GM12878 (cell line): ENCODE measurements at regions not wholly inside any gene's neighbourhood (a gene's known extent, or its start where the extent isn't known, plus 50 kb on each side); places are given as distances from the start of the nearest gene placed in this dataset.

Experiments
- ATAC-seq: fragments of 200-7000 bp; cut with Tn5 transposase; 3 replicates; pipeline ENCODE4 v1.9.1; 2020; ENCODE audit warnings: mild to moderate bottlenecking, moderate library complexity
- BruUV-seq: library from RNA; stranded (reverse); fragments of 400-500 nt; replicated peaks from 2 replicates; lab custom pipeline; 2021; lab: Mats Ljungman, UMichigan
- CTCF ChIA-PET: fragments of 300-600 bp; sonication (Branson Sonifier 250); formaldehyde crosslinking; extraction: SDS; loops from one replicate; lab custom pipeline; 2021; ENCODE audit warnings: inconsistent platforms; lab: Yijun Ruan, JAX
- POLR2A ChIA-PET: fragments of 350-600 bp; formaldehyde crosslinking; extraction: SDS; loops from one replicate; lab custom pipeline; 2021; ENCODE audit warnings: inconsistent platforms; lab: Charles Lee
- RAD21 ChIA-PET: fragments of 300-600 bp; sonication (Branson Sonifier 250); formaldehyde crosslinking; loops from one replicate; lab custom pipeline; 2023; ENCODE audit warnings: antibody characterized with exemption; ENCODE audit not compliant: unreplicated experiment; lab: Charles Lee
- SMC1A ChIA-PET: fragments of 300-600 bp; sonication (Branson Sonifier 250); formaldehyde crosslinking; loops from one replicate; lab custom pipeline; 2023; ENCODE audit not compliant: unreplicated experiment, uncharacterized antibody; lab: Charles Lee
- DNase-seq: peaks from one replicate; pipeline ENCODE4 v3.0.0-alpha.2; 2011; ENCODE audit warnings: low read depth, low spot score
- FAIRE-seq: peaks from 3 replicates; lab custom pipeline; 2011; peaks lifted over from hg19 to GRCh38; lab: Jason Lieb, UNC
- H2AFZ ChIP-seq: 2 replicates; pipeline ENCODE4 v1.6.0; 2011; ENCODE audit warnings: low read depth, low read length, control low read depth; ENCODE audit not compliant: control insufficient read depth
- H3K27ac ChIP-seq: 2 replicates; pipeline ENCODE4 v1.5.1; 2011; ENCODE audit warnings: control low read depth; ENCODE audit not compliant: control insufficient read depth, insufficient read depth
- H3K27me3 ChIP-seq, 2 experiments: replicated peaks in 1 of 2; 2 replicates each; pipeline versions ENCODE4 v1.6.0 to v1.6.1; 2011; ENCODE audit warnings: low read length in 1 of 2; ENCODE audit not compliant: control insufficient read depth in 2 of 2, insufficient read depth in 2 of 2
- H3K36me3 ChIP-seq, 2 experiments: 2 replicates each; pipeline ENCODE4 v1.5.1; 2011; ENCODE audit warnings: low read length in 1 of 2; ENCODE audit not compliant: control insufficient read depth in 2 of 2, insufficient read depth in 2 of 2
- H3K4me1 ChIP-seq: 2 replicates; pipeline ENCODE4 v1.6.1; 2011; ENCODE audit warnings: mild to moderate bottlenecking, low read length, moderate library complexity, mixed read lengths; ENCODE audit not compliant: control insufficient read depth, insufficient read depth
- H3K4me2 ChIP-seq: 2 replicates; pipeline ENCODE4 v1.6.0; 2011; ENCODE audit warnings: control low read depth; ENCODE audit not compliant: control insufficient read depth, insufficient read depth
- H3K4me3 ChIP-seq: fragments of 200-600 bp; sonication (generic); 2 replicates; pipeline ENCODE4 v1.5.1; 2016
- H3K79me2 ChIP-seq: 2 replicates; pipeline ENCODE4 v1.6.0; 2011; ENCODE audit warnings: low read length; ENCODE audit not compliant: control insufficient read depth, insufficient read depth
- H3K9ac ChIP-seq: 2 replicates; pipeline ENCODE4 v1.8.0; 2011; ENCODE audit warnings: low read length, control low read depth, mixed read lengths; ENCODE audit not compliant: control insufficient read depth, insufficient read depth
- H3K9me3 ChIP-seq: replicated peaks from 3 replicates; pipeline ENCODE4 v1.5.1; 2011; ENCODE audit warnings: mild to moderate bottlenecking, low read length; ENCODE audit not compliant: control insufficient read depth, insufficient read depth
- H4K20me1 ChIP-seq: 2 replicates; pipeline ENCODE4 v1.6.0; 2011; ENCODE audit not compliant: control insufficient read depth, insufficient read depth
- BRCA1 ChIP-seq: IDR thresholded peaks from 2 replicates; pipeline ENCODE4 v1.6.1; 2011; ENCODE audit warnings: low read depth, low read length, improper control_type of control experiment
- CBX5 ChIP-seq: sonication (generic); IDR thresholded peaks from 2 replicates; pipeline ENCODE4 v1.6.1; 2016; ENCODE audit warnings: low read depth, moderate library complexity, mild to moderate bottlenecking, inconsistent platforms
- E2F8 ChIP-seq: fragments of 450-650 bp; IDR thresholded peaks from 2 replicates; pipeline ENCODE4 v1.6.1; 2018; ENCODE audit warnings: mild to moderate bottlenecking, low read depth, moderate library complexity; ENCODE audit not compliant: partially characterized antibody
- HCFC1 ChIP-seq: fragments of 150-350 bp; IDR thresholded peaks from 2 replicates; pipeline ENCODE4 v1.6.1; 2014; ENCODE audit warnings: low read length
- IRF4 ChIP-seq: IDR thresholded peaks from 2 replicates; pipeline ENCODE4 v1.6.1; 2011; ENCODE audit warnings: low read depth, low read length
- MEF2A ChIP-seq: IDR thresholded peaks from 2 replicates; pipeline ENCODE4 v1.6.1; 2011; ENCODE audit warnings: low read depth, mild to moderate bottlenecking, low read length, moderate library complexity; ENCODE audit not compliant: insufficient read depth
- SREBF1 ChIP-seq: IDR thresholded peaks from 2 replicates; pipeline ENCODE4 v1.6.1; 2012; ENCODE audit warnings: mild to moderate bottlenecking, low read length
- TAF1 ChIP-seq: IDR thresholded peaks from 2 replicates; pipeline ENCODE4 v1.6.1; 2011; ENCODE audit warnings: mild to moderate bottlenecking, low read depth, low read length, borderline replicate concordance
- WRNIP1 ChIP-seq: IDR thresholded peaks from 2 replicates; pipeline ENCODE4 v1.6.1; 2011; ENCODE audit warnings: low read depth, low read length, improper control_type of control experiment, borderline replicate concordance
- YY1 ChIP-seq: IDR thresholded peaks from 2 replicates; pipeline ENCODE4 v1.6.1; 2011; ENCODE audit warnings: low read depth, mild to moderate bottlenecking, low read length
- ZNF592 ChIP-seq: fragments of 450-650 bp; IDR thresholded peaks from 2 replicates; pipeline ENCODE4 v1.6.1; 2017; ENCODE audit warnings: mild to moderate bottlenecking, moderate library complexity
- in situ Hi-C: fragments of 300-500 bp; cut with MboI; formaldehyde crosslinking; loops from 9 replicates; pipeline ENCODE4 v1.14.3; 2018; ENCODE audit warnings: mixed read lengths
- intact Hi-C: fragments of 100-400 bp; cut with micrococcal nuclease; formaldehyde crosslinking; loops from one replicate; pipeline ENCODE4 v1.14.2; 2022; ENCODE audit not compliant: unreplicated experiment
- TF ChIP-seq, protein P1 (sequence below): fragments of 450-650 bp; conservative IDR thresholded peaks from 2 replicates; pipeline ENCODE4 v1.6.1; 2017; ENCODE audit warnings: mild to moderate bottlenecking, moderate library complexity
- TF ChIP-seq, protein P2 (sequence below): fragments of 450-650 bp; formaldehyde crosslinking; IDR thresholded peaks from 2 replicates; pipeline ENCODE4 v1.4.0; 2022; ENCODE audit warnings: mild to moderate bottlenecking, moderate library complexity

DNA sequence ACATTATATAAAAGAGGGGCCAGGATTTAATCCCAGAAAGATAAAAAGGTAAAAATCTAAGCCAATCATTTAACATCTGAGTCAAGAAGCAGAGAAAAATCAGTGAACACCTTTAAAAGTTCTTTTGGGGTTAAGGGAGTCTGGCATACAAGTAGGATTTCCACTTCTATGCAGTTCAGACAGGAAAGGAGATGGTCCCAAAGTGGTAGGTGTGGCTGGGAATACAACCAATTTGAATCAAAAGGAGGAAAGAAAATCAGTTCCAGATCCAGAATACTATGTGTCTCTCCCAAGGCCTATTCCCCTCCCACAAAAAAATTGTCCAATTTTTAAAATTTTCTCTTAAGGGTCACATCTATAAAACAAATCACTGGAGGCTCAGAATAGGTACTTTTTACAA, 167.4 kb downstream of the PHLDA1 start:
- Histone ChIP-seq H3K9me3 (no peaks in the 10 kb centered on the region), H3K9ac (no peak overlapping the region), H2AFZ (no peak overlapping the region), H3K4me2 (no peak overlapping the region), H3K27ac (no peak overlapping the region), H3K36me3 (no peaks in the 10 kb centered on the region), H3K4me1 (no peaks in the 10 kb centered on the region), H4K20me1 (no peaks in the 10 kb centered on the region), H3K27me3 (no peaks in the 10 kb centered on the region), H3K79me2 (no peaks in the 10 kb centered on the region), H3K4me3 (no peak overlapping the region)
- FAIRE-seq (no peak), DNase-seq (no peak), ATAC-seq (no peak)
- ChIA-PET SMC1A (interaction anchor here (1.3 kb wide), 1 partner anchor 10 kb away, joined by 4 read pairs; no protein-coding TSS in a partner anchor), CTCF (no interaction called here), POLR2A (interaction anchor here (0.8 kb wide), 1 partner anchor 19 kb away, joined by 3 read pairs; no protein-coding TSS in a partner anchor), RAD21 (no interaction called here)
- in situ Hi-C loops: no loop called here
- no TSS peak for BruUV-seq
- intact Hi-C loops: no loop called here
- TF ChIP-seq IRF4: no peak
- TF ChIP-seq BRCA1: no peak
- TF ChIP-seq, protein P1, sequence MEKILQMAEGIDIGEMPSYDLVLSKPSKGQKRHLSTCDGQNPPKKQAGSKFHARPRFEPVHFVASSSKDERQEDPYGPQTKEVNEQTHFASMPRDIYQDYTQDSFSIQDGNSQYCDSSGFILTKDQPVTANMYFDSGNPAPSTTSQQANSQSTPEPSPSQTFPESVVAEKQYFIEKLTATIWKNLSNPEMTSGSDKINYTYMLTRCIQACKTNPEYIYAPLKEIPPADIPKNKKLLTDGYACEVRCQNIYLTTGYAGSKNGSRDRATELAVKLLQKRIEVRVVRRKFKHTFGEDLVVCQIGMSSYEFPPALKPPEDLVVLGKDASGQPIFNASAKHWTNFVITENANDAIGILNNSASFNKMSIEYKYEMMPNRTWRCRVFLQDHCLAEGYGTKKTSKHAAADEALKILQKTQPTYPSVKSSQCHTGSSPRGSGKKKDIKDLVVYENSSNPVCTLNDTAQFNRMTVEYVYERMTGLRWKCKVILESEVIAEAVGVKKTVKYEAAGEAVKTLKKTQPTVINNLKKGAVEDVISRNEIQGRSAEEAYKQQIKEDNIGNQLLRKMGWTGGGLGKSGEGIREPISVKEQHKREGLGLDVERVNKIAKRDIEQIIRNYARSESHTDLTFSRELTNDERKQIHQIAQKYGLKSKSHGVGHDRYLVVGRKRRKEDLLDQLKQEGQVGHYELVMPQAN: no peak
- no peak for TF ChIP-seq HCFC1
- TF ChIP-seq CBX5: no peak
- no peak for TF ChIP-seq E2F8
- TF ChIP-seq, protein P2, sequence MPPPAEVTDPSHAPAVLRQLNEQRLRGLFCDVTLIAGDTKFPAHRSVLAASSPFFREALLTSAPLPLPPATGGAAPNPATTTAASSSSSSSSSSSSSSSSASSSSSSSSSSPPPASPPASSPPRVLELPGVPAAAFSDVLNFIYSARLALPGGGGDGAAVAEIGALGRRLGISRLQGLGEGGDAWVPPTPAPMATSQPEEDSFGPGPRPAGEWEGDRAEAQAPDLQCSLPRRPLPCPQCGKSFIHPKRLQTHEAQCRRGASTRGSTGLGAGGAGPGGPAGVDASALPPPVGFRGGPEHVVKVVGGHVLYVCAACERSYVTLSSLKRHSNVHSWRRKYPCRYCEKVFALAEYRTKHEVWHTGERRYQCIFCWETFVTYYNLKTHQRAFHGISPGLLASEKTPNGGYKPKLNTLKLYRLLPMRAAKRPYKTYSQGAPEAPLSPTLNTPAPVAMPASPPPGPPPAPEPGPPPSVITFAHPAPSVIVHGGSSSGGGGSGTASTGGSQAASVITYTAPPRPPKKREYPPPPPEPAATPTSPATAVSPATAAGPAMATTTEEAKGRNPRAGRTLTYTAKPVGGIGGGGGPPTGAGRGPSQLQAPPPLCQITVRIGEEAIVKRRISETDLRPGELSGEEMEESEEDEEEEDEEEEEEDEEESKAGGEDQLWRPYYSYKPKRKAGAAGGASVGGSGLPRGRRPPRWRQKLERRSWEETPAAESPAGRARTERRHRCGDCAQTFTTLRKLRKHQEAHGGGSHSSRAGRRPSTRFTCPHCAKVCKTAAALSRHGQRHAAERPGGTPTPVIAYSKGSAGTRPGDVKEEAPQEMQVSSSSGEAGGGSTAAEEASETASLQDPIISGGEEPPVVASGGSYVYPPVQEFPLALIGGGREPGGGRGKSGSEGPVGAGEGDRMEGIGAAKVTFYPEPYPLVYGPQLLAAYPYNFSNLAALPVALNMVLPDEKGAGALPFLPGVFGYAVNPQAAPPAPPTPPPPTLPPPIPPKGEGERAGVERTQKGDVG: no peak
- TF ChIP-seq WRNIP1: no peak
- TF ChIP-seq YY1: no peak
- no peak for TF ChIP-seq ZNF592
- TF ChIP-seq MEF2A: no peak
- no peak for TF ChIP-seq TAF1
- no peak for TF ChIP-seq SREBF1
